ENCODE measurements at regions not wholly inside any gene's neighbourhood (a gene's known extent, or its start where the extent isn't known, plus 50 kb on each side); places are given as distances from the start of the nearest gene placed in this dataset.

DNA sequence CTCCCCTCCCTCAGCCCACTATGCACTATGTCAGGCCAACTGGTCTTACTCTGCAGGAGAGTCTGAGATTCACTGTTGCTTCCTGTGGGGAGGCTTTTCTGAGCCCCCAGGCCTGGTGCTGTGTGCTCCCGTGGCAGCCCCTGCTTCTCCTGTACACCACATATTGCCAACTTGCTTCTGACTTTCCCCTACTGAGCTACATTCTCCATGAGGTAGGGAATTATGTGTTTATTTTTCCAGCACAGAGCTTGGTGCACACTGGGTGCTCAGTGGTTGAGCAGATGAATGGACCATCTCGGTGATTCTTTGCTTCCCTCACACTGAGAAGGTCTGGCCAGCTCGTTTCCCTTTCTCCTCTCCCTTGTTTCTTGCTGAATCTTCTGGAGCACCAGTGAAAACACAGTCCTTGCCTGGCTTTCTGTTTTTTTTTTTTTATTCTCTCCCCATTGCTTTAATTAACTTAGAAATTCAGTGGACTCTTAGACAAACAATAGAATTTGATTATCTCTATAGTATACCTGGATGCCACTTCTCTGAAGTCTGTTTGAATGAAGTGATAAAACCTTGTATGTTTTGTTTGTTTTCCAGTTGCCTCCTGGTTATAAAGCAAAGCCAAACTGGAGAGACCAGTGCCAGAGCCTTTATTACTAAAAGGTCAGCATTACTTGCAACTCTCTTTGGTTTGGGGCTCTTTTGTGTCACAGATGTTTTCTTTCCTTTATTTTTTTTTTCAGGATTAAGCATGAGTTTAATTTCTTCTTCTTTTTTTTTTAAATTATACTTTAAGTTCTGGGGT is 50.3 kb upstream of the CNIH3 start:
- DNase-seq (ENCODE audit: low read depth in 2 of 2), result no peak
